Muscle of leg (tissue), 3 donors: ENCODE measurements at regions not wholly inside any gene's neighbourhood (a gene's known extent, or its start where the extent isn't known, plus 50 kb on each side); places are given as distances from the start of the nearest gene placed in this dataset.

Experiments
- DNase-seq: peaks from one replicate; pipeline ENCODE4 v3.0.0; 2013
- H3K27ac ChIP-seq: one replicate; pipeline ENCODE4 v1.5.1; 2013; ENCODE audit warnings: mild to moderate bottlenecking, low read length, control low read depth
- H3K27me3 ChIP-seq: one replicate; pipeline ENCODE4 v1.6.1; 2013; ENCODE audit warnings: low read length; ENCODE audit not compliant: control insufficient read depth, insufficient read depth
- H3K36me3 ChIP-seq: one replicate; pipeline ENCODE4 v1.6.1; 2013; ENCODE audit warnings: low read length; ENCODE audit not compliant: control insufficient read depth, insufficient read depth
- H3K4me1 ChIP-seq: one replicate; pipeline ENCODE4 v1.6.1; 2013; ENCODE audit warnings: low read length; ENCODE audit not compliant: control insufficient read depth, insufficient read depth
- H3K4me3 ChIP-seq: one replicate; pipeline ENCODE4 v1.5.1; 2013; ENCODE audit warnings: low read length, control low read depth
- H3K9me3 ChIP-seq: replicated peaks from 2 replicates; pipeline ENCODE4 v1.6.1; 2013; ENCODE audit warnings: low read depth, low read length; ENCODE audit not compliant: control insufficient read depth
- WGBS: methylation state at CpG from one replicate; pipeline ENCODE4 v1.1.5; 2013; ENCODE audit warnings: missing lambda C conversion rate; ENCODE audit not compliant: insufficient coverage; 5-methylcytosine and 5-hydroxymethylcytosine counted together

- no peak overlapping the region for H3K4me3 ChIP-seq
- WGBS: 0% methylated on average over 1 of the region's 3 CpGs
- peaks cover 18% of the 10 kb centered on the region for H3K4me1 ChIP-seq
- H3K36me3 ChIP-seq: no peaks in the 10 kb centered on the region
- DNase-seq: peak; percentile 86
- no peaks in the 10 kb centered on the region for H3K9me3 ChIP-seq
- peak overlapping the region; percentile 63 for H3K27ac ChIP-seq
- H3K27me3 ChIP-seq: no peaks in the 10 kb centered on the region
Observed at GRCh38 chr6:17225767-17226630, 55.2 kb upstream of the RBM24 start.

GRCh38 chr6:17226786-17227233 lies 54.4 kb upstream of the RBM24 start:
- H3K27ac ChIP-seq: peak overlapping the region; percentile 63
- no peak overlapping the region for H3K4me3 ChIP-seq
- no peaks in the 10 kb centered on the region for H3K36me3 ChIP-seq
- H3K27me3 ChIP-seq: no peaks in the 10 kb centered on the region
- no peaks in the 10 kb centered on the region for H3K9me3 ChIP-seq
- H3K4me1 ChIP-seq: peaks cover 18% of the 10 kb centered on the region
- peak; percentile 71 for DNase-seq
- no CpG with 5 or more reads among the region's 2 CpGs for WGBS

- DNase-seq: no peak
- WGBS: no CpG with 5 or more reads among the region's 4 CpGs
Observed at GRCh38 chr6:17227403-17227802, 53.8 kb upstream of the RBM24 start.

More at GRCh38 chr6:17227403-17227802, 53.8 kb upstream of the RBM24 start:
- H3K4me3 ChIP-seq: no peak overlapping the region
- no peak overlapping the region for H3K27ac ChIP-seq
- peaks cover 18% of the 10 kb centered on the region for H3K4me1 ChIP-seq
- H3K27me3 ChIP-seq: no peaks in the 10 kb centered on the region
- H3K9me3 ChIP-seq: no peaks in the 10 kb centered on the region
- H3K36me3 ChIP-seq: no peaks in the 10 kb centered on the region
